Activated T-cell treated with anti-CD3 and anti-CD28 coated beads, Interleukin-2, amount 50 U/mL, for 4 hours (primary cell): ENCODE measurements at regions not wholly inside any gene's neighbourhood (a gene's known extent, or its start where the extent isn't known, plus 50 kb on each side); places are given as distances from the start of the nearest gene placed in this dataset.

ENCODE experiments used
- ATAC-seq, 2 donors: fragments of 200-7000 bp; cut with Tn5 transposase; one replicate each; pipeline ENCODE4 v1.10.0; 2021
- DNase-seq: peaks from one replicate; pipeline ENCODE4 v3.0.0-alpha.2; 2020
- H3K27me3 Mint-ChIP-seq: one replicate; pipeline ENCODE4 v1.8.0; 2021; ENCODE audit warnings: low read depth, mixed read lengths
- H3K36me3 Mint-ChIP-seq: one replicate; pipeline ENCODE4 v1.8.0; 2022; ENCODE audit warnings: mixed read lengths; ENCODE audit not compliant: insufficient read depth
- H3K4me1 Mint-ChIP-seq: one replicate; pipeline ENCODE4 v1.8.0; 2021; ENCODE audit warnings: low read depth, mixed read lengths
- H3K4me3 Mint-ChIP-seq: one replicate; pipeline ENCODE4 v1.8.0; 2021; ENCODE audit warnings: mild to moderate bottlenecking, moderate library complexity, mixed read lengths
- H3K9me3 Mint-ChIP-seq: one replicate; pipeline ENCODE4 v1.8.0; 2021; ENCODE audit warnings: mixed read lengths

DNA sequence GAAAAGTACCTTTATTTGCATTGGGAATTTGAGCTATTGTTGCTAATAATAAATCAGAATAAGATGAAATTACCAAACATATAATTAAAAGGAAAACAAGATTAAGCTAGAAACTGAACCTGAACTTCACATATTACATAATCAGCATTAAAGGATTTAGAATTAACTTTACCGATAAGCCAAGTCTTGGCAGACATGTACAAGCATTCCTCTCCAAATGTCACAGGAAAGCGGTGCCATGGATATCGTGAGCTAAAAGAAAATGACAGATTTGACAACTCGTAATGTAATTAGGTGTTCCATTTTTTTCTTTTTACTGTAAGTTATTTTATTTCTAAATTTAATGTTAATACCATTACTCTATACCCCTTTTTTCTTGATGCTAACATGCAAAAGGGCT is 55.1 kb upstream of the CD302 start:
- Mint-ChIP-seq H3K4me1 (no peaks in the 10 kb centered on the region), H3K4me3 (no peak overlapping the region), H3K27me3 (no peaks in the 10 kb centered on the region), H3K9me3 (no peaks in the 10 kb centered on the region), H3K36me3 (peaks cover 49% of the 10 kb centered on the region)
- DNase-seq = no peak
- no peak for ATAC-seq

DNA sequence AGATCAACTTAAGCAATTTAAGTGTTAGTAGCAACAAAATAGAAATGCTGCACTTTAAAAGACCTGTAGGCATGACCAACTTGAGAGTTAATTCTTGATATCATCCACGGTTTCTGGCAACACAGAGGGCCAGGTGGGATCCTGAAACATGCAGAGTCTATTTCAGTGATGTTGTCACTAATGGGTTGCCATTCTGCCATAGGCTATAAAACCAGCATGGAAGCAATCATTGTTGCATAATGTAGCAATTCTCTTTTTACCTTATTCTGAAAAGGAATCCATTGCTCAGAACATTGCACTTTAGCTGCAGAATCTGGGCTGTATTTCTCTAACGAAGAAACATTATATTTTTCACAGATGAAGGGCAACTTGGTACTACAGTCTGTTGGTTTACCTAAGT is 53.9 kb upstream of the CD302 start:
- DNase-seq = no peak
- H3K36me3 Mint-ChIP-seq = peaks cover 53% of the 10 kb centered on the region

DNA sequence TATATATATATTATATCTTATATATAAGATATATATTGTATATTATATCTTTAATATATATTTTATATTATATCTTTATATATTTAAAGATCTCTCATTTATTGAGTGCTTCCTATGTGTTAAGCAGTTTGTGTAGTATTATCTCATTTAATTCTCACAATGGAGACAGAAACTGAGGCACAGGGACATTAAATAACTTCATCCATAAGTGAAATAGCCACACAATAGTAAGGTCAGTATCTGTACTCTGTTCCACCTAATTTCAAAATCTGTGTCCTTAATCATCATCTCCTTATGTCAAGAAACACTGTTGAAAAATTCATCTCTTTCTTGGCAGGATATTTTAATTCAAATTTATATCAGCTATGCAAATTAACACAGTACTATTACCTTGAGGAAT is 52.8 kb upstream of the CD302 start:
- no peaks in the 10 kb centered on the region for H3K27me3 Mint-ChIP-seq
- H3K4me1 Mint-ChIP-seq = no peaks in the 10 kb centered on the region
- DNase-seq (no peak), ATAC-seq (no peak)
- peaks cover 48% of the 10 kb centered on the region for H3K36me3 Mint-ChIP-seq
- H3K9me3 Mint-ChIP-seq = no peaks in the 10 kb centered on the region
- no peak overlapping the region for H3K4me3 Mint-ChIP-seq

More for the DNA sequence above, 53.9 kb upstream of the CD302 start:
- H3K9me3 Mint-ChIP-seq = no peaks in the 10 kb centered on the region
- no peaks in the 10 kb centered on the region for H3K27me3 Mint-ChIP-seq
- no peak overlapping the region for H3K4me3 Mint-ChIP-seq
- ATAC-seq = no peak
- H3K4me1 Mint-ChIP-seq = no peaks in the 10 kb centered on the region

- no peaks in the 10 kb centered on the region for H3K9me3 Mint-ChIP-seq
- H3K4me3 Mint-ChIP-seq = no peak overlapping the region
- no peaks in the 10 kb centered on the region for H3K4me1 Mint-ChIP-seq
- DNase-seq (no peak), ATAC-seq (no peak)
- H3K27me3 Mint-ChIP-seq = no peaks in the 10 kb centered on the region
- peaks cover 45% of the 10 kb centered on the region for H3K36me3 Mint-ChIP-seq
Observed at GRCh38 chr2:159849160-159849813, 51.3 kb upstream of the CD302 start.
